Adrenal gland (tissue), 9 donors: ENCODE measurements at regions not wholly inside any gene's neighbourhood (a gene's known extent, or its start where the extent isn't known, plus 50 kb on each side); places are given as distances from the start of the nearest gene placed in this dataset.

ENCODE experiments used
- DNase-seq, 7 donors: peaks; one replicate each; pipeline ENCODE4 v3.0.0-alpha.2; 2019 to 2020
- H3K27ac ChIP-seq, 5 donors: fragments of 200-600 bp; sonication (generic) in 4 of 5; 1 replicate in 3 of 5; 2 replicates in 2 of 5; pipeline versions ENCODE4 v1.5.1 to v1.8.0; 2016 to 2020; ENCODE audit warnings: mild to moderate bottlenecking in 1 of 5
- H3K27me3 ChIP-seq: fragments of 200-600 bp; 2 replicates; pipeline ENCODE4 v1.8.0; 2021
- H3K36me3 ChIP-seq, 2 donors: fragments of 200-600 bp; replicated peaks in 1 of 2; 1 replicate in 1 of 2; 2 replicates in 1 of 2; pipeline versions ENCODE4 v1.5.1 to v1.8.0; 2018 to 2022
- H3K4me1 ChIP-seq, 2 donors: fragments of 200-600 bp; replicated peaks in 1 of 2; 1 replicate in 1 of 2; 2 replicates in 1 of 2; pipeline versions ENCODE4 v1.5.1 to v1.8.0; 2018 to 2021
- H3K4me3 ChIP-seq, 4 donors: fragments of 200-600 bp; sonication (generic) in 3 of 4; one replicate each; pipeline ENCODE4 v1.5.1; 2016 to 2018
- H3K9me3 ChIP-seq, 3 donors: fragments of 200-600 bp; sonication (generic) in 1 of 3; replicated peaks in 1 of 3; 1 replicate in 2 of 3; 2 replicates in 1 of 3; pipeline versions ENCODE4 v1.5.1 to v1.8.0; 2016 to 2021
- CTCF ChIP-seq, 6 experiments: fragments of 450-650 bp in 4 of 6; fragments of 200-600 bp in 2 of 6; sonication (generic) in 1 of 6; IDR thresholded peaks; 1 replicate in 5 of 6; 2 replicates in 1 of 6; pipeline versions ENCODE4 v1.5.1 to v1.8.0; 2016 to 2021; ENCODE audit warnings: antibody characterized with exemption in 6 of 6, mild to moderate bottlenecking in 2 of 6, moderate library complexity in 1 of 6
- POLR2A ChIP-seq, 2 donors: fragments of 450-650 bp; IDR thresholded peaks; one replicate each; pipeline ENCODE4 v1.6.1; 2017; ENCODE audit warnings: antibody characterized with exemption in 2 of 2, mild to moderate bottlenecking in 2 of 2, moderate library complexity in 1 of 2
- WGBS, 4 donors: extraction: QIAGEN DNeasy Blood & Tissue Kit in 2 of 4; methylation state at CpG; one replicate each; pipeline versions ENCODE4 v1.1.5 to v1.1.7; 2013 to 2017; 5-methylcytosine and 5-hydroxymethylcytosine counted together
- intact Hi-C, 2 donors: fragments of 100-400 bp; cut with DNase I; formaldehyde crosslinking; loops; one replicate each; pipeline versions ENCODE4 v1.14.1 to v1.15.0; 2022 to 2023
- donor health status: healthy with polysubstance abuse.
- donor health status: Bipolar disorder and iron deficiency.
- donor health status: DM: yes; HTN: yes; CAD: no.
- donor health status: DM: no; HTN: no; CAD: no.
- donor health status: DM: no; HTN: no; CAD: no.

- H3K4me3 ChIP-seq = no peak overlapping the region
- 92 to 100% (median 93%) methylated on average over 1 of the region's 1 CpG for WGBS, 4 donors
- intact Hi-C loops = no loop called here
- TF ChIP-seq CTCF (IDR thresholded peaks at IDR 0.05) = no peak
- no peak for TF ChIP-seq POLR2A (IDR thresholded peaks at IDR 0.05)
- H3K27ac ChIP-seq = no peak overlapping the region
- no peaks in the 10 kb centered on the region for H3K36me3 ChIP-seq
- no peaks in the 10 kb centered on the region for H3K9me3 ChIP-seq
- H3K27me3 ChIP-seq = no peaks in the 10 kb centered on the region
- no peak for DNase-seq
- H3K4me1 ChIP-seq = peaks cover 4 to 13% of the 10 kb centered on the region in 2 donors
Observed at GRCh38 chr5:96123418-96123817, 161.8 kb upstream of the ELL2 start.

GRCh38 chr5:96121364-96121763 is 159.7 kb upstream of the ELL2 start:
- DNase-seq = no peak
- Histone ChIP-seq H3K36me3 (no peaks in the 10 kb centered on the region), H3K27me3 (no peaks in the 10 kb centered on the region), H3K27ac (no peak overlapping the region), H3K4me1 (peaks cover 4 to 12% of the 10 kb centered on the region in 2 donors), H3K4me3 (no peak overlapping the region), H3K9me3 (no peaks in the 10 kb centered on the region)
- WGBS, 4 donors = 81 to 87% (median 83%) methylated on average over 2 of the region's 2 CpGs
- intact Hi-C loops = no loop called here
- no peak for TF ChIP-seq CTCF (IDR thresholded peaks at IDR 0.05)
- TF ChIP-seq POLR2A (IDR thresholded peaks at IDR 0.05) = no peak

GRCh38 chr5:96120120-96120519 is 158.5 kb upstream of the ELL2 start:
- 92 to 95% (median 93%) methylated on average over 1 of the region's 1 CpG for WGBS, 4 donors
- intact Hi-C loops = no loop called here
- no peak for DNase-seq

GRCh38 chr5:96117771-96118651 is 156.4 kb upstream of the ELL2 start:
- 61 to 69% (median 67%) methylated on average over 3 of the region's 3 CpGs for WGBS, 4 donors
- intact Hi-C loops = no loop called here
- no peak for TF ChIP-seq CTCF (IDR thresholded peaks at IDR 0.05)
- TF ChIP-seq POLR2A (IDR thresholded peaks at IDR 0.05) = no peak
- no peaks in the 10 kb centered on the region for H3K9me3 ChIP-seq
- H3K27ac ChIP-seq = no peak overlapping the region
- no peaks in the 10 kb centered on the region for H3K27me3 ChIP-seq
- DNase-seq = no peak
- H3K36me3 ChIP-seq = no peaks in the 10 kb centered on the region
- no peaks in the 10 kb centered on the region for H3K4me1 ChIP-seq
- no peak overlapping the region for H3K4me3 ChIP-seq

More at GRCh38 chr5:96120120-96120519, 158.5 kb upstream of the ELL2 start:
- Histone ChIP-seq H3K9me3 (no peaks in the 10 kb centered on the region), H3K36me3 (no peaks in the 10 kb centered on the region), H3K4me1 (no peaks in the 10 kb centered on the region), H3K4me3 (no peak overlapping the region), H3K27ac (no peak overlapping the region), H3K27me3 (no peaks in the 10 kb centered on the region)
- TF ChIP-seq CTCF (IDR thresholded peaks at IDR 0.05) (no peak), POLR2A (IDR thresholded peaks at IDR 0.05) (no peak)
